ENCODE measurements at regions not wholly inside any gene's neighbourhood (a gene's known extent, or its start where the extent isn't known, plus 50 kb on each side); places are given as distances from the start of the nearest gene placed in this dataset.

GRCh38 chr4:3642056-3642630, 109.9 kb upstream of the LRPAP1 start (continued):
- TF ChIP-seq FOXJ3 (CRISPR knock-in tag; IDR thresholded peaks at IDR 0.05; ENCODE audit: borderline replicate concordance) (no peak), TIGD3 (CRISPR knock-in tag; IDR thresholded peaks at IDR 0.05; ENCODE audit: borderline replicate concordance) (no peak), DMTF1 (CRISPR knock-in tag; IDR thresholded peaks at IDR 0.05) (no peak)

- POLR2A ChIA-PET, result no interaction called here
- no peak for ATAC-seq
- Histone ChIP-seq H3K9ac (ENCODE audit: insufficient read depth, low read depth, low read length) (no peak overlapping the region), H3K4me3 (replicated peaks in 1 of 3; ENCODE audit: insufficient read depth in 1 of 3, low read depth in 2 of 3, low read length in 3 of 3) (no peak overlapping the region), H3K27ac (ENCODE audit: extremely low read length, insufficient read depth, low read length) (no peak overlapping the region), H2AFZ (ENCODE audit: low read length) (no peak overlapping the region), H3K36me3 (replicated peaks in 1 of 2; ENCODE audit: control insufficient read depth in 1 of 2, insufficient read depth in 2 of 2, low read length in 2 of 2) (no peaks in the 10 kb centered on the region; a peak in 1 of 5 replicates), H3K27me3 (ENCODE audit: control insufficient read depth in 1 of 2, insufficient read depth in 2 of 2, low read length in 2 of 2) (peaks cover 13 to 66% of the 10 kb centered on the region in 2 experiments; a peak in 4 of 5 replicates), H3K79me2 (ENCODE audit: insufficient read depth, low read length) (no peaks in the 10 kb centered on the region), H3K4me2 (ENCODE audit: low read depth, low read length) (no peak overlapping the region), H3K4me1 (ENCODE audit: insufficient read depth, low read length) (no peaks in the 10 kb centered on the region), H3K9me3 (ENCODE audit: low read length) (no peaks in the 10 kb centered on the region), H4K20me1 (ENCODE audit: insufficient read depth, low read length) (no peaks in the 10 kb centered on the region; the same call in 1 of the 2 replicates)
- no peak for DNase-seq (ENCODE audit: low spot score)
- FAIRE-seq, result no peak
- in situ Hi-C loops (cut with HindIII; ENCODE audit: extremely low pct_ligation_motif_present, low pct_unique_long_range_greater_than_20kb) (no loop called here), intact Hi-C loops (cut with micrococcal nuclease; ENCODE audit: unreplicated experiment) (no loop called here)
- BruUV-seq (replicated peaks), result no TSS peak
- CTCF ChIA-PET (ENCODE audit: low intra/inter-chr PET ratio, low total read pairs), result no interaction called here
- 53% methylated on average over 12 of the region's 12 CpGs for WGBS (ENCODE audit: low lambda C conversion rate)
- TF ChIP-seq ZNF224 (CRISPR knock-in tag; IDR thresholded peaks at IDR 0.05), result no peak
- TF ChIP-seq ZNF589 (CRISPR knock-in tag; conservative IDR thresholded peaks at IDR 0.05), result no peak
- no peak for TF ChIP-seq ZBTB8A (CRISPR knock-in tag; IDR thresholded peaks at IDR 0.05; ENCODE audit: borderline replicate concordance, low read depth)
- TF ChIP-seq NFE2L1 (CRISPR knock-in tag; IDR thresholded peaks at IDR 0.05; ENCODE audit: borderline replicate concordance), result no peak
- TF ChIP-seq ZBTB40 (IDR thresholded peaks at IDR 0.05), result no peak
- TF ChIP-seq ZBTB40 (CRISPR knock-in tag; IDR thresholded peaks at IDR 0.05), result no peak
- no peak for TF ChIP-seq SMAD9 (CRISPR knock-in tag; IDR thresholded peaks at IDR 0.05)
These were observed 109.3 kb upstream of the LRPAP1 start for GRCh38 chr4:3641501-3641900.
